ENCODE measurements at regions not wholly inside any gene's neighbourhood (a gene's known extent, or its start where the extent isn't known, plus 50 kb on each side); places are given as distances from the start of the nearest gene placed in this dataset.

- no peaks in the 10 kb centered on the region for H3K4me1 ChIP-seq (ENCODE audit: insufficient read depth, low read length, poor library complexity, severe bottlenecking)
- H3K4me3 ChIP-seq (ENCODE audit: low read depth, low read length, poor library complexity, severe bottlenecking), result no peak overlapping the region
- TF ChIP-seq CTCF (conservative IDR thresholded peaks at IDR 0.05; ENCODE audit: low read depth, low read length), result no peak
- no peaks in the 10 kb centered on the region for H3K27me3 ChIP-seq (replicated peaks; ENCODE audit: insufficient read depth, low read depth, low read length, poor library complexity)
- POLR2A ChIA-PET (ENCODE audit: low non-redundant PET), result no interaction called here
- H3K27ac ChIP-seq (ENCODE audit: low read depth, low read length, poor library complexity, severe bottlenecking), result no peak overlapping the region
- CTCF ChIA-PET, result no interaction called here
- H3K36me3 ChIP-seq (ENCODE audit: insufficient read depth, low read length, poor library complexity, severe bottlenecking), result no peaks in the 10 kb centered on the region
- no peaks in the 10 kb centered on the region for H3K9me3 ChIP-seq (ENCODE audit: low read depth, low read length, poor library complexity, severe bottlenecking)
- BruUV-seq (replicated peaks), result no TSS peak
- DNase-seq (ENCODE audit: low spot score), result no peak
- intact Hi-C loops (cut with micrococcal nuclease; ENCODE audit: unreplicated experiment), result loop anchor here (10.0 kb wide), 1 partner anchor 334 kb away; no protein-coding TSS in a partner anchor
Observed at GRCh38 chr20:52820641-52821292, 151.4 kb upstream of the TSHZ2 start.

DNA sequence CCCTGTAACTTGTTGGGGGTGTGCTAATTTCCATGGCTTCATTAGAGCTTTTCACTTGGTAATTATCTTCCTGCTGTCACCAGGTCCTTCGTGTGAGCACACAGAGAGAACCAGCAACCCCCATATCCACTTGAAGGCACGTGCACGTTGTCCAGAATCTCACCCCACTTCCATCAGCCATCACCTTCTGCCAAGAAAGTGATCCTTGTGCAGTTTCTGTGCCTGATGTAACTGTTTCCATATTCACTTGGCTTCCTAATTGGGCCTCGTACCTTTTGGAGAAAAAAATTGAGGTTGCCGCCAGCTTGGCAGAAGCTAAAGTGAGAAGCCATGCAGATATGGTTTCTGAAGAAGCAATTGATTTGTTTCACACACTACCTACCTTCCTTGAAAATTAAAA lies 153.7 kb upstream of the TSHZ2 start:
- H3K27ac ChIP-seq (ENCODE audit: low read depth, low read length, poor library complexity, severe bottlenecking), result no peak overlapping the region
- no peak for TF ChIP-seq CTCF (conservative IDR thresholded peaks at IDR 0.05; ENCODE audit: low read depth, low read length)
- TF ChIP-seq EZH2 (IDR thresholded peaks at IDR 0.05; ENCODE audit: borderline replicate concordance, low read depth, low read length, poor library complexity, severe bottlenecking), result no peak
- H3K27me3 ChIP-seq (replicated peaks; ENCODE audit: insufficient read depth, low read depth, low read length, poor library complexity), result no peaks in the 10 kb centered on the region
- intact Hi-C loops (cut with micrococcal nuclease; ENCODE audit: unreplicated experiment), result no loop called here
- ChIA-PET POLR2A (ENCODE audit: low non-redundant PET) (no interaction called here), CTCF (no interaction called here)
- no peaks in the 10 kb centered on the region for H3K9me3 ChIP-seq (ENCODE audit: low read depth, low read length, poor library complexity, severe bottlenecking)
- no peak for DNase-seq (ENCODE audit: low spot score)
- H3K4me3 ChIP-seq (ENCODE audit: low read depth, low read length, poor library complexity, severe bottlenecking), result no peak overlapping the region
- no peaks in the 10 kb centered on the region for H3K4me1 ChIP-seq (ENCODE audit: insufficient read depth, low read length, poor library complexity, severe bottlenecking)
- BruUV-seq (replicated peaks), result no TSS peak
- no peaks in the 10 kb centered on the region for H3K36me3 ChIP-seq (ENCODE audit: insufficient read depth, low read length, poor library complexity, severe bottlenecking)

DNA sequence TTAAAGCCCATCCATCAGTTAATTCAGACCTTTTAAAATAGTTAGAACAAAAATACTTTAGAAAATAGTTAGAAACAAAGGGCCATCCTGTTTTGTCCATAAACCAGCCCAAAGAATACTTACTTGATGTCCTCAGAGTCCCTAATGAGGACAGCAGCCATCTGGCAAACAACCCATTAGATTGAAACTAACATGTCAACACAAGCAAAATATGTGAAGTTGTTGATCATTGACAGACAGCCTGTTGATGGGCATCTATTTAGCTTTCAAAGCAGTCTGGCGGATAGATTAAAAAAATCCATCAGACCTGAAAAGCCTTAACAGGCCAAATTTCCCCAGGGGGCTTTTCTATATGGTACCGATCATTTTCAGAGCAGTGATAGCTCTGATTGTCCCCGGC lies 154.2 kb upstream of the TSHZ2 start:
- Histone ChIP-seq H3K36me3 (ENCODE audit: insufficient read depth, low read length, poor library complexity, severe bottlenecking) (no peaks in the 10 kb centered on the region), H3K27me3 (replicated peaks; ENCODE audit: insufficient read depth, low read depth, low read length, poor library complexity) (no peaks in the 10 kb centered on the region), H3K4me3 (ENCODE audit: low read depth, low read length, poor library complexity, severe bottlenecking) (no peak overlapping the region), H3K4me1 (ENCODE audit: insufficient read depth, low read length, poor library complexity, severe bottlenecking) (no peaks in the 10 kb centered on the region), H3K9me3 (ENCODE audit: low read depth, low read length, poor library complexity, severe bottlenecking) (no peaks in the 10 kb centered on the region), H3K27ac (ENCODE audit: low read depth, low read length, poor library complexity, severe bottlenecking) (no peak overlapping the region)
- POLR2A ChIA-PET (ENCODE audit: low non-redundant PET), result no interaction called here
- no peak for DNase-seq (ENCODE audit: low spot score)
- no TSS peak for BruUV-seq (replicated peaks)
- no peak for TF ChIP-seq CTCF (conservative IDR thresholded peaks at IDR 0.05; ENCODE audit: low read depth, low read length)
- TF ChIP-seq EZH2 (IDR thresholded peaks at IDR 0.05; ENCODE audit: borderline replicate concordance, low read depth, low read length, poor library complexity, severe bottlenecking), result no peak
- intact Hi-C loops (cut with micrococcal nuclease; ENCODE audit: unreplicated experiment), result no loop called here
- CTCF ChIA-PET, result no interaction called here
